MM.1S (cell line): ENCODE measurements at regions not wholly inside any gene's neighbourhood (a gene's known extent, or its start where the extent isn't known, plus 50 kb on each side); places are given as distances from the start of the nearest gene placed in this dataset.

ENCODE experiments used
- DNase-seq: peaks from one replicate; pipeline ENCODE4 v3.0.0-alpha.2; 2015
- H2AFZ ChIP-seq: fragments of 300-600 bp; sonication (generic); 2 replicates; pipeline ENCODE4 v1.6.0; 2016; ENCODE audit warnings: antibody characterized with exemption, low read length
- H3F3A ChIP-seq: fragments of 300-600 bp; sonication (generic); 2 replicates; pipeline ENCODE4 v1.6.1; 2016; ENCODE audit warnings: mild to moderate bottlenecking, antibody characterized with exemption, low read length, moderate library complexity, mixed read lengths; ENCODE audit not compliant: insufficient read depth
- H3K27ac ChIP-seq: fragments of 300-600 bp; sonication (generic); 2 replicates; pipeline ENCODE4 v1.5.1; 2016; ENCODE audit warnings: mild to moderate bottlenecking, low read length
- H3K27me3 ChIP-seq: fragments of 300-600 bp; sonication (generic); replicated peaks from 2 replicates; pipeline ENCODE4 v1.6.0; 2016; ENCODE audit warnings: low read length; ENCODE audit not compliant: insufficient read depth
- H3K36me3 ChIP-seq: fragments of 300-600 bp; sonication (generic); replicated peaks from 2 replicates; pipeline ENCODE4 v1.6.1; 2016; ENCODE audit warnings: mild to moderate bottlenecking, low read length, mixed read lengths; ENCODE audit not compliant: insufficient read depth
- H3K4me1 ChIP-seq: fragments of 300-600 bp; sonication (generic); 2 replicates; pipeline ENCODE4 v1.6.1; 2016; ENCODE audit warnings: low read length, mixed read lengths
- H3K4me2 ChIP-seq: fragments of 300-600 bp; sonication (generic); 2 replicates; pipeline ENCODE4 v1.6.0; 2016; ENCODE audit warnings: low read depth, low read length
- H3K4me3 ChIP-seq: fragments of 300-600 bp; sonication (generic); 2 replicates; pipeline ENCODE4 v1.5.1; 2016; ENCODE audit warnings: low read length, mixed read lengths
- H3K79me2 ChIP-seq: fragments of 300-600 bp; sonication (generic); 2 replicates; pipeline ENCODE4 v1.6.1; 2016; ENCODE audit warnings: mixed run types, low read length, mixed read lengths
- H3K9ac ChIP-seq: fragments of 300-600 bp; sonication (generic); 2 replicates; pipeline ENCODE4 v1.6.1; 2016; ENCODE audit warnings: low read length, mixed read lengths
- H3K9me2 ChIP-seq: fragments of 300-600 bp; sonication (generic); replicated peaks from 2 replicates; pipeline ENCODE4 v1.6.1; 2016; ENCODE audit warnings: mild to moderate bottlenecking, low read length, mixed read lengths; ENCODE audit not compliant: insufficient read depth
- H3K9me3 ChIP-seq: fragments of 300-600 bp; sonication (generic); replicated peaks from 2 replicates; pipeline ENCODE4 v1.6.1; 2016; ENCODE audit warnings: mild to moderate bottlenecking, low read length, mixed read lengths; ENCODE audit not compliant: insufficient read depth
- H4K20me1 ChIP-seq: fragments of 300-600 bp; sonication (generic); 2 replicates; pipeline ENCODE4 v1.6.1; 2016; ENCODE audit warnings: mild to moderate bottlenecking, low read length, moderate library complexity, mixed read lengths; ENCODE audit not compliant: insufficient read depth
- EZH2 ChIP-seq: fragments of 300-600 bp; sonication (generic); optimal IDR thresholded peaks from 2 replicates; pipeline ENCODE3; 2017; ENCODE audit warnings: low read depth, mild to moderate bottlenecking, antibody characterized with exemption, low read length, mixed read lengths
- EZH2phosphoT487 ChIP-seq: fragments of 300-600 bp; sonication (generic); IDR thresholded peaks from 2 replicates; pipeline ENCODE4 v1.6.1; 2018; ENCODE audit warnings: antibody characterized with exemption, low read length
- TF ChIP-seq, protein P1 (sequence below): fragments of 300-600 bp; sonication (generic); IDR thresholded peaks from 2 replicates; pipeline ENCODE4 v1.5.1; 2016; ENCODE audit warnings: antibody characterized with exemption, low read length, mixed read lengths

DNA sequence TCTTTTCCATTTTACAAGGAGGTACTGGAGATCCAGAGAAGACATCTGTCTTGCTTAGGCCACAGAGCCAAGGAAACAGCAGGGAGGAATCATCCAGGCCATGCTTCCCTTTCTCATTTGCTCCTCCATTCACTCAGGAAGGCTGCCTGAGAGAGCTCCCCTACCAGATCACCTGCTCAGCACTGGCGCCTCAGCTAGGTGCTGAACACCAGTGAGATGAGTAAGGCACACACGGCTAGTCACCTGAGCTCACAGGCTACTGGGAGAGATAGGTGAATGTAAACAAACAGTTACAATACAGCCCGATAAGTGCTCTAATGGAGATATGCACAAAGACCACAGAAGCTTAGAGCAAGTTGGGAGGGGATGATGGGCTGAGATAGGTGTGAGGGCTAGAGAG, 149.8 kb upstream of the ARHGEF9 start:
- DNase-seq: no peak
- Histone ChIP-seq H3K79me2 (no peaks in the 10 kb centered on the region), H3K9me2 (no peaks in the 10 kb centered on the region), H3K4me3 (no peak overlapping the region), H3F3A (no peaks in the 10 kb centered on the region), H3K4me1 (no peaks in the 10 kb centered on the region), H3K27ac (no peak overlapping the region), H3K4me2 (no peak overlapping the region), H3K27me3 (no peaks in the 10 kb centered on the region), H3K36me3 (no peaks in the 10 kb centered on the region), H4K20me1 (no peaks in the 10 kb centered on the region), H3K9me3 (no peaks in the 10 kb centered on the region), H3K9ac (no peak overlapping the region), H2AFZ (no peak overlapping the region)
- TF ChIP-seq, protein P1, sequence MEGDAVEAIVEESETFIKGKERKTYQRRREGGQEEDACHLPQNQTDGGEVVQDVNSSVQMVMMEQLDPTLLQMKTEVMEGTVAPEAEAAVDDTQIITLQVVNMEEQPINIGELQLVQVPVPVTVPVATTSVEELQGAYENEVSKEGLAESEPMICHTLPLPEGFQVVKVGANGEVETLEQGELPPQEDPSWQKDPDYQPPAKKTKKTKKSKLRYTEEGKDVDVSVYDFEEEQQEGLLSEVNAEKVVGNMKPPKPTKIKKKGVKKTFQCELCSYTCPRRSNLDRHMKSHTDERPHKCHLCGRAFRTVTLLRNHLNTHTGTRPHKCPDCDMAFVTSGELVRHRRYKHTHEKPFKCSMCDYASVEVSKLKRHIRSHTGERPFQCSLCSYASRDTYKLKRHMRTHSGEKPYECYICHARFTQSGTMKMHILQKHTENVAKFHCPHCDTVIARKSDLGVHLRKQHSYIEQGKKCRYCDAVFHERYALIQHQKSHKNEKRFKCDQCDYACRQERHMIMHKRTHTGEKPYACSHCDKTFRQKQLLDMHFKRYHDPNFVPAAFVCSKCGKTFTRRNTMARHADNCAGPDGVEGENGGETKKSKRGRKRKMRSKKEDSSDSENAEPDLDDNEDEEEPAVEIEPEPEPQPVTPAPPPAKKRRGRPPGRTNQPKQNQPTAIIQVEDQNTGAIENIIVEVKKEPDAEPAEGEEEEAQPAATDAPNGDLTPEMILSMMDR: no peak
- TF ChIP-seq EZH2: no peak
- no peak for TF ChIP-seq EZH2phosphoT487

DNA sequence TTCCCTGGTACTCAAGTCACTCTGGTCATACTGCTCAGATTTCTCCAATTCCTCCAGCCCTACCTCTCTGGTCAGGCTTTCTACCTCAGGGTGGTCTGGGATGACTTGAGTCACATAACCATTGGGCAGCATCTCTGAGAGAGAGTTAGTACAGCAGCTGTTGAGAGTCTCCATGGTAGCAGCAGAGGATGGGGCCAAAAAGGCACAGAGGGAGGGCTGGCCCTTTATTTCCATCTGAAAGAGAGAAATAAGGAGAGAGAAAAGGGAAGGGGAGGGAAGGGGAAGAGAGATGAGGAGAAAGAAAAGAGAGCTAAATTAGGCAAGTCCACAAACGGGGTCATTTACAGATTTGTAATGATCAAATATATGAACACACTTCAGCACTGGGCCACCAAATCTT, 149.1 kb upstream of the ARHGEF9 start:
- Histone ChIP-seq H3K27me3 (no peaks in the 10 kb centered on the region), H3K36me3 (no peaks in the 10 kb centered on the region), H2AFZ (no peak overlapping the region), H3F3A (no peaks in the 10 kb centered on the region), H3K9me2 (no peaks in the 10 kb centered on the region), H3K27ac (no peak overlapping the region), H3K4me3 (no peak overlapping the region), H3K79me2 (no peaks in the 10 kb centered on the region), H3K4me1 (no peaks in the 10 kb centered on the region), H4K20me1 (no peaks in the 10 kb centered on the region), H3K4me2 (no peak overlapping the region), H3K9me3 (no peaks in the 10 kb centered on the region), H3K9ac (no peak overlapping the region)
- TF ChIP-seq EZH2 (no peak), EZH2phosphoT487 (no peak)
- TF ChIP-seq, protein P1: no peak
- no peak for DNase-seq

DNA sequence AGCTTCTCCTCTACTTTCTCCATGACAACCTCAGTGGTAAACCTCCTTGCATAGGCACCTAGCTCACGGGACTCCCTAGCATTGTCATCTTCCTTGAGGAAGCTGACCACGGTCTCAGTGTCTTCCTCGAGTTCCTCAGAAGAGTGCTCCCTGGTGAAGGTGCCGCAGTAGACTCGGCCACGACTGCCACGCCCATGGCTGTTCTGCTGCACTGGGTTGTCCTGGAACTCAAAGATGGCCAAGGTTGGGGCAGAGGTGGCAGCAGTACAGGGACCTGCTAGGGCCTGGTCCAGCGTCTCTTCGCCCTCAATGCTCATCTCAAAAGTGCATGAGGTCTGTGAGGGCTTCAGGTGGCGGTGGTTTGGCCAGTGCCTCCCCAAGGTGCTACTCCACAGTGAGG, 147.9 kb upstream of the ARHGEF9 start:
- DNase-seq: no peak
- H3K4me1 ChIP-seq: no peaks in the 10 kb centered on the region
- no peaks in the 10 kb centered on the region for H3K27me3 ChIP-seq
- no peak overlapping the region for H3K27ac ChIP-seq
- H3K79me2 ChIP-seq: no peaks in the 10 kb centered on the region
- H3K36me3 ChIP-seq: no peaks in the 10 kb centered on the region
- TF ChIP-seq EZH2phosphoT487 (no peak), EZH2 (no peak)
- TF ChIP-seq, protein P1: no peak
- H3K4me3 ChIP-seq: no peak overlapping the region
- H3K9me3 ChIP-seq: no peaks in the 10 kb centered on the region
- no peaks in the 10 kb centered on the region for H4K20me1 ChIP-seq
- no peaks in the 10 kb centered on the region for H3K9me2 ChIP-seq
- no peaks in the 10 kb centered on the region for H3F3A ChIP-seq
- H3K4me2 ChIP-seq: no peak overlapping the region
- no peak overlapping the region for H3K9ac ChIP-seq
- no peak overlapping the region for H2AFZ ChIP-seq
